NCI-H526 treated with DMSO at 0.1 percent for 48 hours (cell line): ENCODE measurements at regions not wholly inside any gene's neighbourhood (a gene's known extent, or its start where the extent isn't known, plus 50 kb on each side); places are given as distances from the start of the nearest gene placed in this dataset.

Experiments
- DNase-seq: peaks from one replicate; lab custom pipeline; 2025; lab: John Stamatoyannopoulos, UW

DNA sequence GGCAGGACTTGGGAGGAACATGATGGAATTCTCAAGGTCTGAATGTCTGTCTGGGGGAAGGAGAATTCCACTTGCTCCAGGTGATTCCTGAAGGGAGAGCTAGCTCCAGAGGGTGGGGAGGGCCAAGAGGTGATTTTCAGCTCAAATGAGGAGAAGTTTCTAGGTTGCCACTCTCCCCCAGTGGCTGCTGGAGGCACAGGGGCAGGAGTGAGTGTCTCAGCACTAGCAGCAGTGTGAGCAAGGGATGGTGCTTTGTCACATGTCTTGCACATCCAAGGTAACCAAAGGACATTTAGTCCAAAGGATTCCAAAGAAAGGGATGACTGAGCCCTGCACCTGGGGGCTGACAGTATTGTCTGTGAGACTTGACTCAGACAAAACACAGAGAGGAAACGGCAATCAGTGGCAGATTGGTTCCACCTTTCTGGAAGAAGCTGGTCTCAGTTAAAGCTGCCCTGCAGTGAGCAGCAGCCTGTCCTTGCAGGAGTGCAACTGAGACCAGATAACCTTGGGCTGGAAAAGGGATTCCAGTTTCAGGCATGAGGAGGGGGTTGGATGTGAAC, 51.2 kb upstream of the PCBD1 start:
- no peak for DNase-seq

DNA sequence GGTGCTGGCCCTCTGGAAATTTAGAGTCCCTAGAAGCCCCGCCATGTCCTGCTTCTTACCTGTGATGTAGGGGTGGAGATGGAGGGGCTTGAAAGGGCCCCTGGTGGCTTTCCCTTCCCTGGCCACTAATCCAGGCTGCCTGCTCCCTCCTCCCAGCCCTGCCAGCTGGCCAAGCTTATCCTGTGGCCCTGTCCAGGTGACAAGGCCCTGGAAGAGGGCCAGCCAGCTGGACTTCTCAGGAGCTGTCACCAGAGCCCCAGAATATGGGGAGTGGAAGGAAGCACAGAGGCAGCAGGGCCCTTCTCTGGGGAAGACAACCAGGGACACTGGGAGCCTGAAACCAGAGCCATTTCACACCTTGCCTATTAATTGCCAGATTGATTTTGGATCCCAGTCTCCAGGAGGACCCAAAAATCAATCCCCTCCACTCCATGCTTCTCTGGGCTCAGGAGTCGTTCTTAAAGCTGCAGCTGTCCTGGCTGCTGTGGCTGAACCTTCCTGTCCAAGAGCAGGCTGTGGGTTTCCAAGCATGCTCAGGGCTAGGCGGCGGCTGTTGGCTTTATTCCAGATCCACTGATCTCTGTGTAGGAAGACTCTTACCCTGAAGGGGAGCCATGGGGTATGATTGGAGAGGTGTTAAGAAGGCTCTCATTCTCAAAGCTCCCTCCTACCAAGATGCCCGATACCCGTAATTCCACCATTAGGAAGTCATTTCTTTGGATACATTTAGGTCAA, 52.6 kb upstream of the PCBD1 start:
- DNase-seq, result no peak

DNA sequence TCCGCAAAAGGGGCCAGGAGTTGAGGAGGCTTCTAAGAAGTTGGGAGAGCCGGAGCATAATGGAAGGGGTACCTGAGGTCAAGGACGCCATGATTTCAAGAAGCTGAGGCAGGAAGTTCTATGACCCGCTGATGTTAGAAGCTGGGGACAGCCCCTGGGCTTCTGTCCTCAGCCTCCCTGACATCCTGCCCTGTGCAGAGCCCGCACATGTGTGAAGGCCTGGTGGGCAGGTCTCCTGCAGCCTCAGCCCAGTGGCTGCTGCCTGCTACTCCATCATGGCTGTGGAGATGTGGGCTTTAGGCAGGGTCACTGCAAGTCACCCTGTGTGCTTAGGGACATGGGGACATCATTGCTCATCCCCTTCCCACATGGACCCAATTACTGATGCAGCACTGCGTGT, 53.8 kb upstream of the PCBD1 start:
- no peak for DNase-seq

DNA sequence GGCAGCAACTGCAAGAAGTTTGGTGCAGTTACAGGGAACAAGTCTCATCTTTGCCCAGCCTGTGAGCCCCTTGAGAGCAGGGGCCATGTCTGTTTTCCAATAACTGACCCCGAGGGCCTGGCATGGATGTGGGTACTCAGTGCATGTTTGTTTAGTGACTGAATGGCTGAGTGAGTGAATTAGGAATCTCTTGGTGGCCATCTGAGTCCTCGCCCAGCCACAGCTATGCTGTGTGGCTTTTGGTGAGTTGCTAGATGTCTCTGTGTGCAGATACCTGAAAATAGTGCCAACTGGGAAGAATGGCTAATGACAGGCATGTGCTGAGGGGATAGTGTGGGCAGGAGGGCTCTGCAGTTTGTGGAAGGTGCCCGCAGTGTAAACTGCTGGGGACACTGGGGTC, 54.4 kb upstream of the PCBD1 start:
- DNase-seq, result no peak

DNA sequence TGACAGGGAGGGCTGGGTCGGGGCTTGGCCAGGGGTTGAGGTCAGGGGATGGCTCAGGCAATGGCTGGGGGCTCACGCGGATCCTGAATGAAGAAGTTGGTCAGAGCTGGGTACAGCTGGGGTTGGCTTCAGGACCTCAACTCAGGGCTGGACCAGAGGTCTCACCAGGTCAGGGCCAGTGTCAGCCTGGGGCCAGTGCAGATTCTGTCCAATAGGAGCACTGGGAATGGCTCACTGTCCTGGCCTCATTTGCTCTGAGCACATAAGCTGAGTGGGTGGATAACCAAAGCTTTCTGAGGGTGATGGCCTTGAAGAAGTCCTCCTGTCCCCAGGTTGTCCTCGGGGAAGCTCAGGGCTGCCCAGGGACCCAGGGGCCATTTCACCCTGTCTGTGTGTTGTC, 54.9 kb upstream of the PCBD1 start:
- no peak for DNase-seq

DNA sequence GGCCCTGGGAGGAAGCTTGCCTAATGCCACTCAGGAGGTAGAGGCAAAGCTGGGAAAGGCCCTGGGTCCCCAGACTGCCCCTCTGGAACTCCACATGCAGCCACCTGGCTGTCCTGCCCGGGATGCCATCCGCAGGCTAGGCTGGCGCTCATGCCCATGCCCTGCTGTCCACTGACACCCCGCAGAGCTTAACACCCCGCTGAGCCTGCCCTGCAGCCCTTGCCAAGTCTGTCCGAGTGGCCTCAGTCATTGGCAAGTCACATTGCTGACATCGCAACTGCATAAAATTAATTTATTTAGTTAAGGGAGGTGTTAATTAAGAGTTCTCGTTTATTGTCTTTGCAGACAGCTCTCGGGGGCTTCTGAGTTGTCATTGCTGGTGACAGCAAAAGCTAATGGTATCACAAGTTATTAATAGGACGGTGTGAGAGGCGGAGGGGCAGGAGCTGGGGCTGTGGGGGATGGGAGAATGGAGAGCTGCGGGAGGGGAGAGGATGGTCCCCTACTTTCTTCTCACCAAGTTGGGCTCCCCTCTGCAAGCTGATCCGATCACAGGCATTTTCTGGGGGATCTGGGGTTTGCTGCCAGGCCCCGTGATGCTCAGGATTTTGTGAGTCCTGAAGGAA, 55.6 kb upstream of the PCBD1 start:
- no peak for DNase-seq

DNA sequence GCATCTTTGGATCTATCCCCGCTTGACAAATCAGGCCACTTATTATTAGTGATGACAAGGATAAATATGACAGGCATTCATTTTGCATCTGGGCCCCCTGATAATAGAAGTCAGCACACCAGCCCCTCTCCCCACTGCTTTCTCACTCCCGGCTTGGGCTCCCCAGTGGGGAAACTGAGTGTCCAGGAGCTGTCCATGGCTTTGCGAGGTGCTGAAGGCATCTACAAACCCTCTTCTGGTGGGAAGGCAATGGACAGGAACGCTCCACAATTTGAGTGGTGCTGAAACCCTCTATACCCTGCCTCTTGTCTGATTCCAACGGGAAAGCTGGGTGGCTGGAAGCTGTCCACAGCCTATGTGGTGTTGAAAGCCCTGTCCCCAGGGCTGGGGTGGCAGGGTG, 61.7 kb upstream of the PCBD1 start:
- DNase-seq, result no peak

DNA sequence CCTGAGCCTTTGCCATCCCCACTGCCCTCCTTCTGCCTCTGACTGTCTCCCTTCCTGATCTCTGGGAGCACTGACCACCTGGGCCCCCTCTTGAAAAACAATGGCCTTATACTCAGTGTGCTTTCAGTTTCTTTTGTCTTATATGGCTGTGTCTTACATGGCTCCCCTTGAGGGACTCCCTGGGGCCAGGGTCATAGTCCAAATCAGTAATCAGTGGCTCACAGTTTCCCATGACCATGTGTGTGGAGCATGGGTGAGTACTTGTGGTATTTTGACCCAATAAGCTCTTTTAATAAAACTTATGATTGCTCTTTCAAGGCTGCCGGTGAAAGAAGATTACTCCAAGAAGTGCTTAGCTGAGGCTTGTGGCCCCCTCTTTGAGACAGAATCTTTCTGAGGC, 62.4 kb upstream of the PCBD1 start:
- DNase-seq, result no peak

DNA sequence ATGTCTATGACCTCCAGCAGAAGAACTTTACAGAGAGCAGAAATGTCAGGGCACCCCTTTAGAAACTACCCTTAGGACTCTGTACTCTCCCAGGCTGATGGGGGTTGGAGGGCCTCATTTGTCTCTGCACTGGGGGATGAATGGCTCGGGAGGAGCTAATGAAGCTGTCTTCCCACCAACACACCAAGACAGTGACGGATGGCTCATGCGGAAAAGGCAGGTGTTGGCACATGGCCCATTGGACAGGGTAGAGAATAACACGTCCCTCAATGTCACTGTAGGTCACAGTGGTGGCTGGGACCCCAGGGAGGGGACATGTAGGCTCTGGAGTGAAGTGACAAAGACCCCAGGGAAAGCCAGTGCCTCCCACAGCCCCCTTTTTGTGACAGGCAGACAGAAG, 64.0 kb upstream of the PCBD1 start:
- no peak for DNase-seq

DNA sequence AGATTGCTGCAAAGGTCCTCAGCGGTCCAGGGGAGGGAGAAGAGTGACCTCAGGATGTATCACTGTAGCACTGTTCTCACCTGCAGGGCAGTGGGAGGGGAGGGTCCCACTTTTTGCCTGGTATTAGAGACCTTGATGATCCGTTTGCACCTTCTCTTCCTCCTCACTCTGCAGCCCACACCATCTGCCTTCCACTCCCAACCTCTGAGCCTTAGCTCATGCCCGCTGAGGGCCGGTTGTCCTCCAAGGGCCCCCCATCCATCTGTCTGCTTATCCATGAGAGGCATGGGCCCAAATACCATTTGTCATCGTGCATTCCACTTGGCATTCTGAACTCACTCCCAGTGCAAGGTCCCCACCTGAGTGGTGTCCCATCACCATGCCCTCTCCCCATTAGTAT, 64.6 kb upstream of the PCBD1 start:
- DNase-seq, result no peak

DNA sequence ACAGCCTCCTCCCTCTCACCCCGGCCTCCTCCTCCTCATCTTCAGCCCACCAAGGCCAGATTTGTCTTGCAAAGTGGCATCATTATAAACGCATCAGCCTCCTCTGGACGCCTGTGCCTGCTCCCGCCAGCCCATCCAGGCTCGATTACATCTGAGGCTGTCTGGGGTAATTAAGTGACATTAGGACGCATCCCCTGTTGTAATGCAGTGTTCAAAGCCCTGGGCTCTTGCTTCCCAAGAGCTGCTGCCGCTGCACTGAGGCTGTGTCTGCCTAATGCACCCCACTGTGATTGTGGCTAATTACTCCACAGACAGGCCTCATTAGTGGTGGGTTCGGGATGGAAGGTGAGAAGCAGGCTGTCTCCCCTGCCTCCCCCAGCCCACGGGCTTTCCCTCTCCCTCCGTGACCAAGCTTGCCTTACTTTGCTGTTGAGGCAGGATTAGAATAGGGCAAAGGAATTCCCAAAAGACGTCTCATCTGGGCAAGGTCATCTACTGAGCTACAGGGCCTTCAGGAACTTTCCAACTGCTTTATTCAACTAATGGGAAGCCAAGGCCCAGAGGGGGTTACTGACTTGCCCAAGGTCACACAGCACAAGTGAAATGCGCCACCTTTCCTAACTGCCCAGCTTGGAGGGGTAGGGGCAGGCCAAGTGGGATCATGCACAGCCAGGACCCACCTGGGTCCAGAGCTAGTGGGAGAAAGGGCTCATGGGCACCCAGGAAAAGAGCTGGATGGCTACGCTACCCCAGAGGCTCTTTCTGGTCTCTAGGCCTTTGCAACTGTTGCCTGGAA, 66.2 kb upstream of the PCBD1 start:
- DNase-seq, result peak; percentile 1

DNA sequence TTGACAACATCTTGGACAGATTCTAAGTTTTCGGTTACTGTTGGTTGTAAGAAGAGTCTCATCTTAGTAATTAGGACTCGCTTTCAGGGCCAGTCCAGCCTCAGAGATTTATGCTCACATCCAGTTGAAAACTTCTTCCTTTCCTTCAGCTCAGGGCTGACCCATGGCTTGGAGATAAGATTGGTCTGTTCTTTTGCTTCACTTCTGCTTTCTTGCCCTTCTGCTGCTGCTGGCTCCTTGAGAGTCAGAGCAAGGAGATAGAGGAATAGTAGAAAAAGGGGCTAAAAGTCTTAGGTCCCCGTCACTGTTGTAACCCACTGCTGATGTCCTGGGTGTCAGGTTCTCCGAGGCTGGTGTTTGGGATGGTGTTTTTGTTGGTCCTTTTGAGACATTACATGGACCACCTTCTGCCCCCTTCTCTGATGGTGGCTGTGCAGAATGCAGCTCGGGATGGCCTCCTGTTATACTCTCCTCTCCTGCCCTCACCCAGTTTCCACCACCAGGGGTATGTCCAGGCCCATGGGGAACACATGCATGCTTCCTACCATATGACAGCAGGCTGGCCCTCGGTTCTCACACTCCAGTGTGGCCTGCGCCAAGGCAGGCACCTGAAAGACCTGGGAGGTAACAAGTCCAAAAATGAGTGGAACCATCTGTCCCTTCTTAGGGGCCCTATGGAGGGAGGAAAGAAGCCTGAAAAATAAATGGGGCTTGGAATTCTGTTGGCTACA, 67.8 kb upstream of the PCBD1 start:
- no peak for DNase-seq

DNA sequence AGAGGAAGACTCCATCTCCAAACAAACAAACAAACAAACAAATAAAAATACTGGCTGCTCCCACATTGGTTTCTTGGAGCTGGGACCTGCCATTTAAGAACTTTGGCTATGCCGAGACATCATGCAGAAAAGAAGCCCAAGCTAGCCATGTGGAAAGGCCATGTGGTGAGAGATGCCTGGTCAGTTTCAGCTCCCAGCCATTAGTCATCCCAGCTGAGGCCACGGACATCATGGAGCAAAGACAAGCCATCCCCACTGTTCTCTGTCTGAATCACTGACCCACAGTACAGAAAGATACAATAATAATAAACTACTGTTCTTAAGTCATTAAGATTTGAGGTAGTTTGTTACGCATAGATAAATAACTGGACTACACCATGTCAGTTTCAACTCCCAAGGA, 70.0 kb upstream of the PCBD1 start:
- no peak for DNase-seq

DNA sequence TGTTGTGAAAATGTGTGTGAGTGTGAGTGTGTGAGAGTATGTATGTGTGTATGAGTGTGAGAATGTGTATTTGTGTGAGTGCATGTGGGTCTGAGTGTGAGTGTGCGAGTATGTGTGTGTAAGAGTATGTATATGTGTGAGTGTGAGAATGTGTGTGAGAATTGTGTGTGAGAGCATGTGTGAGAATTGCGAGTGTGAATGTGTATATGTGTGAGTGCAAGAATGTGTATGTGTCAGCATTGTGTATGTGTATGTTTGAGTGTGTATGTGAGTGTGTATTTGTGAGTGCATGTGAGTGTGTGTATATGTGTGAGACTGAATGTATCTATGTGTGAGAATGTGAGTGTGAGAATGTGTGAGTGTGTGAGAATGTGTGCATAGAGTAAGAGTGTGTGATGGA, 72.0 kb upstream of the PCBD1 start:
- no peak for DNase-seq

DNA sequence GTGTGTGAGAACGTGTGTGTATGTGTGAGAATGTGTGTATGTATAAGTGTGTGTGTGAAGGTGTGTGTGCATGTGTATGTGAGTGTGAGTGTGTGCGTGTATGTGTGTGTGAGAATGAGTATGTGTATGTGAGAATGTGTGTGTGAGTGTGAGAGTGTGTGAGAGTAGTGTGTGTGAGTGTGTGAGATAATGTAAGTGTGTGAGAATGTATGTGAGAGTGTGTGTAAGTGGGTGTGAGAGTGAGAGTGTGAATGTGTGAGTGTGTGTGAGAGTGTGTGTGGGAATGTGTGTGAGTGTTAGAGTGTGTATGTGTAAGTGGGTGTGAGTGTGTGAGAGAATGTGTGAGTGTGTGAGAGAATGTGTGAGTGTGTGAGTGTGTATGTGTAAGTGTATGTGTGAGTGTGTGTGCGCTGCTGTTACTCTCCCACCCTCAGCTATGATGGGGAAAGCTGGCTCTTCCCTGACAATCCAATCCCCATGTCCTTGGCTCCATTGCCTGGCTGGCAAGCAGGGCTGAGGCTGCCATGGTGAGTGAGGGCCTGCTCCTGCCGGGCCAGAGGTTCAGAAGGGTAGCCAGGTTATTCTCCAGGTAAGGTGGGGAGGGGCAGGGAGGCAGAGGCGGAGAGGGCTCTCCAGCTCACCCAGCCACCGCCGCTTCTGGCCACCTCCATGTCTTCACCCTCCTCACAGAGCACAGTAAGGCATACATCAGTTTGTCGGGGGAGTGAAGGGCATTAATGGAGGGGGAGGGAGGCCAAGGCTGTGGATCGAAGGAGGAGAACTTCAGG, 72.6 kb upstream of the PCBD1 start:
- no peak for DNase-seq

DNA sequence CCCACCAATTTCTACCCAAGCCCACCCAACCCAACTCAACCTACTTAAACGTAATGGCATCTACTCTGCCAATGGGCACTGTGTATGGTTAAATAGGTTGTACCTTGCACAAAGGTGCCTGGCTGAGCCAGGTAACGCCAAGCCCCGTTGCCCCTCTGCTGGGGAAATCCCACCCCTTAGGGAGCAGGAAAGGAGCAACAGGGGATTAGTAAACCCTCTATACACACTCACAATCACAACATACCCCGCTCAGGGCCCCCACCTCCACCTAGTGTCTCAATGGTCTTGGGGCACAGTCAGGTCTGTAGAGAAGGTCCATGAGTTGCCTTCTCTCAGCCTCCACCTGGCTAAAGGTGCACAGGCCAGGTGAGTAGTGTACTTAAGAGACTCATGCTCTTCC, 74.3 kb upstream of the PCBD1 start:
- no peak for DNase-seq

DNA sequence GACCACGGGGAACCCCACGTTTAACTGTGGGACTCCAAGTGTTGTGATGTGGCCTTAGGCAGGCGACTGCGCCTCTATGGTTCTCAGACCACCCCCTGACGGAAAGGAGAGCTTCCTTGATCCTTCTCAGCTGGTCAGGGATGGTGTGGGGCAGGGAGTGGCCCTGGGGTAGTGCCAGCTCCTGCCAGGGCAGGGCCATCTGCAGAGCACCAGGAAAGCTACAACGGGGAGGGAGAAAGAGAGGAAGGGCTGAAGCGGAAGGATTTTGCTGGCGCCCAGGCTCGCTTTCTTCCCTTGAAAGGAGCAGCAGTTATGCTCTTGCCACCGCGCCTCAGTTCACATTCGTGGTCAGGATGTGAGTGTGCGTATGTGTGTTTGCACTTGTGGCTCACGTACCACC, 74.9 kb upstream of the PCBD1 start:
- DNase-seq, result no peak

DNA sequence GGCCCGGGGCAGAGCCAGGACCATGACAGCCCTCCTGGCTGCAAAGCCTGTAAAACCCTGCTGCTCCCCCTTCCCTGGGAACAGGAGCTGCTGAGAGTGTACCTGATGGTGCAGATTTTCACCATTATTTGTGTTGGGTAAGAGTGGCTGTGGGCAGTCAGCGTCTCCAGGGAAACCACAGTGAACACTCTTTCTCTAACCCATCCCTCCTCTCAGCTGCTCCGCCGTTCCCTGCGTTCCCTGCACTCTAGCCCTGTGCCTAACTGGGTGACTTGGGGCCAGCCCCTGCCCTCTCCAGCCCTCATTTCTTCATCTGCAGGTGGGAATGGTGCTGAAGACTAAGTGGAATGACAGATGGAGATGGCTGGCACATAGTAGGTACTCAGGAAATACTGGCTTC, 75.9 kb upstream of the PCBD1 start:
- no peak for DNase-seq

DNA sequence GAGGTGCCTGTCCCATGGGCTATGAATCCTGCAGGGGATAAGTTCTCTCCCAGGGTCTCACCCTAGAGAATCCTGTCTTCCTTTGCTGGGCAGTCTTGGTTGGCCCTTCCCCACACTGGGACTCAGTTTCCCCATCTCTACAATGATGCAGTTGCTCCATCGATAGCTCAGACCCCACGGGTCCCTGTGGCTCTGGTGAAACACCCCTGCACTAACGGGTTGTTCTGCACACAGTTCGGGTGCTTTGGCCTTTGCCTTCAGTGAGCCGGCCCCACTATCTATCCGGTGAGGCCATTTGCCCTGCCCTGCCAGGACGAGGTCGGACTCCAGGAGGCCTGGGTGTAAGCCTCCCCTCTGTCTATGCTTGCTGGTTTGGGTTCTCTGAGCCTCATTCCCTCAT, 76.5 kb upstream of the PCBD1 start:
- DNase-seq, result no peak

DNA sequence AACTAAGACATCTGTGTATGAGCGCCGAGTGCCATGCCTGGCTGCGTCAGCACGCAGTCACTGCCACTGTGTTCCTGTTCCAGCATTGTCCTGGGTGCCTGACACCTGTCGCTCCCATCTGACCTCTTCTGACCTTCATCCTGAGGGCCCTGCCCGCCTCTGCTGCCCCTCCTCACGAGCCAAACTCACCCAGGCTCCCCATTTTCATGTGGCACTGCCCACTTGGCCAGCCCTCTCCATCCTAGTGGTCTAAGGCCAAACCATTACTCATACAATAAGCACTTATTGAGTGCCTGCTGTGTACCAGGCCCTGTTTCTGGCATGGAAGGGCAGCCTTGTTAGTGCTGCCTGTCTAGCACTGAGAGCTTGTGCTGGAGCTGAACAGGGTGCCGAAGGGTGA, 77.2 kb upstream of the PCBD1 start:
- no peak for DNase-seq
